ENCODE measurements at regions not wholly inside any gene's neighbourhood (a gene's known extent, or its start where the extent isn't known, plus 50 kb on each side); places are given as distances from the start of the nearest gene placed in this dataset.

- no peak for TF ChIP-seq EZH2 (IDR thresholded peaks at IDR 0.05)
- no peak for TF ChIP-seq POLR2AphosphoS5 (IDR thresholded peaks at IDR 0.05; ENCODE audit: borderline replicate concordance, low read depth, low read length)
- no peak for TF ChIP-seq FOXP2 (optimal IDR thresholded peaks at IDR 0.05; ENCODE audit: control extremely low read depth, extremely low read length, insufficient read depth)
Observed at GRCh38 chr9:91071184-91071990, 269.8 kb downstream of the SYK start.
